Breast epithelium (tissue), 3 donors: ENCODE measurements at regions not wholly inside any gene's neighbourhood (a gene's known extent, or its start where the extent isn't known, plus 50 kb on each side); places are given as distances from the start of the nearest gene placed in this dataset.

Source experiments
- CTCF ChIP-seq, 3 donors: fragments of 450-650 bp; IDR thresholded peaks; one replicate each; pipeline ENCODE4 v1.5.1; 2016 to 2017; ENCODE audit warnings: antibody characterized with exemption in 3 of 3, mild to moderate bottlenecking in 3 of 3, moderate library complexity in 3 of 3
- POLR2A ChIP-seq: fragments of 450-650 bp; IDR thresholded peaks from one replicate; pipeline ENCODE4 v1.6.1; 2016; ENCODE audit warnings: antibody characterized with exemption, mild to moderate bottlenecking, moderate library complexity
- POLR2AphosphoS5 ChIP-seq, 3 donors: sonication (generic); formaldehyde crosslinking; IDR thresholded peaks; one replicate each; pipeline ENCODE4 v1.6.1; 2017; ENCODE audit warnings: antibody characterized with exemption in 3 of 3

- no peak for TF ChIP-seq POLR2AphosphoS5 (IDR thresholded peaks at IDR 0.05)
- TF ChIP-seq POLR2A, result no peak
- TF ChIP-seq CTCF (IDR thresholded peaks at IDR 0.05), result no peak
Observed at GRCh38 chrX:17932781-17933180, 71.7 kb upstream of the RAI2 start.
